ENCODE measurements at regions not wholly inside any gene's neighbourhood (a gene's known extent, or its start where the extent isn't known, plus 50 kb on each side); places are given as distances from the start of the nearest gene placed in this dataset.

DNA sequence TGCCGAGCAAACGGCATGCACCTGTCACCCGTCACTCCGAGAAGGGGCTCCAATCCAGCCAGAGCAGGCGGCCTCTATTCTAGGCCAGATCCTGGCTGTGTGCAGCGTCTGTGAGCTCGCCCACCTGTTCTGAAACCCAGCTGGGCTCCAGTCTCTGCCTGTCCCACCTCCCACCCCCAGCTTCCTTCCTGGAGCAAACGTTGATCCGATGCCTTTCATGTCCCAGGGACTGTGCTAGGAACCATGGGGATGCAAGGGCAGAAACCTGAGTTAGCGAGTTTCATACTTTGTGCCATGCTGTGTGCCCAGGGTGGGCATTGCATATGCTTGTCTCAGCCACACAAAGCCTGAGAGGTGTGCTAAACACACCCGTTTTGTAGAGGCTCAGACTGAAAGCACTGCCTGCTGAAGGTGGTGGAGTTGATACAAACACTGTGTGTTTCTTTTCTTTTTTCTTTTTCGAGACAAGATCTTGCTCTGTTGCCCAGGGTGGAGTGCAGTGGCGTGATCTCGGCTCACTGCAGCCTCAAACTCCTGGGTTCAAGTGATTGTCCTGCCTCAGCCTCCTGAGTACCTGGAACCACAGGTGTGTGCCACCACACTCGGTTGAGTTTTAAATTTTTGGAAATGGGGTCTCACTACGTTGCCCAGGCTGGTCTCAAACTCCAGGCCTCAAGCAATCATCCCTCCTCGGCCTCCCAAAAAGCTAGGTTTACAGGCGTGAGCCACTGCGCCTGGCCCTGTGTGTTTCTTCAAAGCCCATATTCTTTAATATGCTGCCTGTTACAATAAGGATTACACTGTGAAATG lies 84.1 kb upstream of the MED13L start:
- ChIA-PET POLR2A (no interaction called here), CTCF (interaction anchor here (0.6 to 1.3 kb wide), 2 partner anchors 10 to 20 kb away, joined by 3 to 4 read pairs; no protein-coding TSS in a partner anchor)
- Histone ChIP-seq H3K4me1 (ENCODE audit: control insufficient read depth, extremely low read depth, insufficient read depth, low read length) (peaks cover 10% of the 10 kb centered on the region), H3K27me3 (ENCODE audit: control insufficient read depth in 2 of 2, insufficient read depth in 2 of 2, low read length in 2 of 2) (no peaks in the 10 kb centered on the region), H3K9ac (replicated peaks; ENCODE audit: extremely low read depth, insufficient read depth, low read length) (no peak overlapping the region), H3K36me3 (ENCODE audit: control insufficient read depth in 2 of 2, extremely low read depth in 1 of 2, insufficient read depth in 2 of 2, low read length in 2 of 2) (no peaks in the 10 kb centered on the region), H3K9me1 (replicated peaks; ENCODE audit: control insufficient read depth, extremely low read depth, insufficient read depth, low read length) (no peaks in the 10 kb centered on the region), H3K9me3 (replicated peaks; ENCODE audit: control insufficient read depth, insufficient read depth, low read length) (no peaks in the 10 kb centered on the region), H3K27ac (ENCODE audit: insufficient read depth, low read depth, low read length) (no peak overlapping the region), H2AFZ (ENCODE audit: low read depth, low read length) (no peak overlapping the region), H3K4me2 (ENCODE audit: insufficient read depth, low read length) (no peak overlapping the region), H3K4me3 (replicated peaks in 1 of 3; ENCODE audit: insufficient read depth in 1 of 3, low read depth in 1 of 3, low read length in 3 of 3) (no peak overlapping the region), H3K79me2 (ENCODE audit: control insufficient read depth, insufficient read depth, low read length) (no peaks in the 10 kb centered on the region), H4K20me1 (replicated peaks; ENCODE audit: control insufficient read depth, extremely low read depth, insufficient read depth, low read length) (no peaks in the 10 kb centered on the region)
- BruUV-seq (replicated peaks): no TSS peak
- intact Hi-C loops (cut with micrococcal nuclease): no loop called here
- FAIRE-seq (no peak), DNase-seq (ENCODE audit: low read depth, low spot score) (no peak)
- TF ChIP-seq JUN (IDR thresholded peaks at IDR 0.05; ENCODE audit: borderline replicate concordance, insufficient read depth, insufficient read length, low read depth): no peak
- TF ChIP-seq, protein P1, sequence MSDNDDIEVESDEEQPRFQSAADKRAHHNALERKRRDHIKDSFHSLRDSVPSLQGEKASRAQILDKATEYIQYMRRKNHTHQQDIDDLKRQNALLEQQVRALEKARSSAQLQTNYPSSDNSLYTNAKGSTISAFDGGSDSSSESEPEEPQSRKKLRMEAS (IDR thresholded peaks at IDR 0.05; ENCODE audit: insufficient read depth, insufficient read length): no peak
- TF ChIP-seq POLR2AphosphoS5 (IDR thresholded peaks at IDR 0.05; ENCODE audit: insufficient read depth, low read depth, low read length): no peak
- no peak for TF ChIP-seq FOS (IDR thresholded peaks at IDR 0.05; ENCODE audit: borderline replicate concordance, insufficient read depth, low read length)
- TF ChIP-seq, protein P2, sequence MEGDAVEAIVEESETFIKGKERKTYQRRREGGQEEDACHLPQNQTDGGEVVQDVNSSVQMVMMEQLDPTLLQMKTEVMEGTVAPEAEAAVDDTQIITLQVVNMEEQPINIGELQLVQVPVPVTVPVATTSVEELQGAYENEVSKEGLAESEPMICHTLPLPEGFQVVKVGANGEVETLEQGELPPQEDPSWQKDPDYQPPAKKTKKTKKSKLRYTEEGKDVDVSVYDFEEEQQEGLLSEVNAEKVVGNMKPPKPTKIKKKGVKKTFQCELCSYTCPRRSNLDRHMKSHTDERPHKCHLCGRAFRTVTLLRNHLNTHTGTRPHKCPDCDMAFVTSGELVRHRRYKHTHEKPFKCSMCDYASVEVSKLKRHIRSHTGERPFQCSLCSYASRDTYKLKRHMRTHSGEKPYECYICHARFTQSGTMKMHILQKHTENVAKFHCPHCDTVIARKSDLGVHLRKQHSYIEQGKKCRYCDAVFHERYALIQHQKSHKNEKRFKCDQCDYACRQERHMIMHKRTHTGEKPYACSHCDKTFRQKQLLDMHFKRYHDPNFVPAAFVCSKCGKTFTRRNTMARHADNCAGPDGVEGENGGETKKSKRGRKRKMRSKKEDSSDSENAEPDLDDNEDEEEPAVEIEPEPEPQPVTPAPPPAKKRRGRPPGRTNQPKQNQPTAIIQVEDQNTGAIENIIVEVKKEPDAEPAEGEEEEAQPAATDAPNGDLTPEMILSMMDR (IDR thresholded peaks at IDR 0.05; ENCODE audit: extremely low read depth in 1 of 2, insufficient read depth in 1 of 2, low read depth in 1 of 2, low read length in 2 of 2): no peak
- TF ChIP-seq GATA2 (IDR thresholded peaks at IDR 0.05; ENCODE audit: insufficient read depth, insufficient read length, low read depth, low read length): no peak
- no peak for TF ChIP-seq MYC (IDR thresholded peaks at IDR 0.05; ENCODE audit: low read depth, low read length)
- no peak for TF ChIP-seq POLR2A (IDR thresholded peaks at IDR 0.05; ENCODE audit: low read depth, low read length)
- dilution Hi-C loops (cut with MboI; ENCODE audit: extremely low pct_ligation_motif_present, low sequenced_read_pairs): no loop called here
